ENCODE measurements at regions not wholly inside any gene's neighbourhood (a gene's known extent, or its start where the extent isn't known, plus 50 kb on each side); places are given as distances from the start of the nearest gene placed in this dataset.

DNA sequence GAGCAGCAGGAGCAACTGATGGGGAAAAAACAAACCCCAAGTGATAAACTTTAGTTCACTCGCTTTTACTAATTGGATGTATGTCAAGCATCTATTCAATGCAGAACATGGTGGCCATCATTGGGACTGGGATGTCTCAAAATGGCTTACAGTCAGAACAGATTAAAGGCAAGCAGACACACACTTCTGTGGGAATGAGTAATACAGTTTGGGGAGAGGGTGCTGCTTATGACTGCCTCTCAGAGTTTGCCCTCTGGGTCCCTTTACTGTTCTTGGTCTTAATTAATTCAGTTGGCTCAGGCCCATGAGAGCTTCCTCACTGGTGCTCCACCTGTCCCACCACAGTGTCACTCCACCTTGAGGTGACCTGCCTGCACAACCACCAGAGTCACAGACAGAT is 119.5 kb downstream of the TBX19 start:
- TF ChIP-seq, protein P1, sequence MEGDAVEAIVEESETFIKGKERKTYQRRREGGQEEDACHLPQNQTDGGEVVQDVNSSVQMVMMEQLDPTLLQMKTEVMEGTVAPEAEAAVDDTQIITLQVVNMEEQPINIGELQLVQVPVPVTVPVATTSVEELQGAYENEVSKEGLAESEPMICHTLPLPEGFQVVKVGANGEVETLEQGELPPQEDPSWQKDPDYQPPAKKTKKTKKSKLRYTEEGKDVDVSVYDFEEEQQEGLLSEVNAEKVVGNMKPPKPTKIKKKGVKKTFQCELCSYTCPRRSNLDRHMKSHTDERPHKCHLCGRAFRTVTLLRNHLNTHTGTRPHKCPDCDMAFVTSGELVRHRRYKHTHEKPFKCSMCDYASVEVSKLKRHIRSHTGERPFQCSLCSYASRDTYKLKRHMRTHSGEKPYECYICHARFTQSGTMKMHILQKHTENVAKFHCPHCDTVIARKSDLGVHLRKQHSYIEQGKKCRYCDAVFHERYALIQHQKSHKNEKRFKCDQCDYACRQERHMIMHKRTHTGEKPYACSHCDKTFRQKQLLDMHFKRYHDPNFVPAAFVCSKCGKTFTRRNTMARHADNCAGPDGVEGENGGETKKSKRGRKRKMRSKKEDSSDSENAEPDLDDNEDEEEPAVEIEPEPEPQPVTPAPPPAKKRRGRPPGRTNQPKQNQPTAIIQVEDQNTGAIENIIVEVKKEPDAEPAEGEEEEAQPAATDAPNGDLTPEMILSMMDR (conservative IDR thresholded peaks at IDR 0.05; ENCODE audit: low read depth, low read length), result no peak

DNA sequence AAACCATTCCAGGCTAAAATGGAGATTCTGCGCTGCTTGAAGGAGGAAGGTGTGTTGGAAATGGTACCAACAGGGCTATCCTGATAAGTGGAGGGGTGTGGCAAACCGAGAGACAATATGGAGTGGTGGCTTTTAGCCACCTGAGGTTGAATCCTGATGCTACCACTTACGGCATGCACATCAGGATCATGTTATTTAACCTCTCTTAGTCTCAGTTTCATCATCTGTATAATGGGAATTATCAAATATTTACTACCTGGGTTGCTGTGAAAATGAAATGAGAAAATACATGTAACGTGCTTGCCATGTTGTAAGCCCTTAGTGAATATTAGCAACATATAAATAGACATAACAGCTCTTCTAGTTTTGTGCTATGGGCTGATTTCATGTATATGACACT is 117.1 kb downstream of the TBX19 start:
- H4K20me1 ChIP-seq (ENCODE audit: insufficient read depth), result no peaks in the 10 kb centered on the region
- no peak overlapping the region for H3K27ac ChIP-seq
- H3K36me3 ChIP-seq (ENCODE audit: insufficient read depth), result no peaks in the 10 kb centered on the region
- TF ChIP-seq, protein P1 (conservative IDR thresholded peaks at IDR 0.05; ENCODE audit: low read depth, low read length), result no peak
- no peak overlapping the region for H3K4me2 ChIP-seq
- H3K9ac ChIP-seq, result no peak overlapping the region
- H2AFZ ChIP-seq (ENCODE audit: low read depth), result no peak overlapping the region
- H3K4me1 ChIP-seq (ENCODE audit: low read depth, poor library complexity, severe bottlenecking), result peaks cover 5% of the 10 kb centered on the region
- no peak overlapping the region for H3K4me3 ChIP-seq (IDR thresholded peaks at IDR 0.05; ENCODE audit: insufficient read depth, low read depth, low read length)
- H3K27me3 ChIP-seq (ENCODE audit: insufficient read depth, low read depth), result no peaks in the 10 kb centered on the region
- no peaks in the 10 kb centered on the region for H3K79me2 ChIP-seq (ENCODE audit: insufficient read depth, low read depth)

More for the DNA sequence above, 119.5 kb downstream of the TBX19 start:
- Histone ChIP-seq H4K20me1 (ENCODE audit: insufficient read depth) (no peaks in the 10 kb centered on the region), H3K4me1 (ENCODE audit: low read depth, poor library complexity, severe bottlenecking) (no peaks in the 10 kb centered on the region), H3K4me3 (IDR thresholded peaks at IDR 0.05; ENCODE audit: insufficient read depth, low read depth, low read length) (no peak overlapping the region), H2AFZ (ENCODE audit: low read depth) (no peak overlapping the region), H3K27me3 (ENCODE audit: insufficient read depth, low read depth) (no peaks in the 10 kb centered on the region), H3K27ac (no peak overlapping the region), H3K4me2 (no peak overlapping the region), H3K9ac (no peak overlapping the region), H3K36me3 (ENCODE audit: insufficient read depth) (no peaks in the 10 kb centered on the region), H3K79me2 (ENCODE audit: insufficient read depth, low read depth) (no peaks in the 10 kb centered on the region)

DNA sequence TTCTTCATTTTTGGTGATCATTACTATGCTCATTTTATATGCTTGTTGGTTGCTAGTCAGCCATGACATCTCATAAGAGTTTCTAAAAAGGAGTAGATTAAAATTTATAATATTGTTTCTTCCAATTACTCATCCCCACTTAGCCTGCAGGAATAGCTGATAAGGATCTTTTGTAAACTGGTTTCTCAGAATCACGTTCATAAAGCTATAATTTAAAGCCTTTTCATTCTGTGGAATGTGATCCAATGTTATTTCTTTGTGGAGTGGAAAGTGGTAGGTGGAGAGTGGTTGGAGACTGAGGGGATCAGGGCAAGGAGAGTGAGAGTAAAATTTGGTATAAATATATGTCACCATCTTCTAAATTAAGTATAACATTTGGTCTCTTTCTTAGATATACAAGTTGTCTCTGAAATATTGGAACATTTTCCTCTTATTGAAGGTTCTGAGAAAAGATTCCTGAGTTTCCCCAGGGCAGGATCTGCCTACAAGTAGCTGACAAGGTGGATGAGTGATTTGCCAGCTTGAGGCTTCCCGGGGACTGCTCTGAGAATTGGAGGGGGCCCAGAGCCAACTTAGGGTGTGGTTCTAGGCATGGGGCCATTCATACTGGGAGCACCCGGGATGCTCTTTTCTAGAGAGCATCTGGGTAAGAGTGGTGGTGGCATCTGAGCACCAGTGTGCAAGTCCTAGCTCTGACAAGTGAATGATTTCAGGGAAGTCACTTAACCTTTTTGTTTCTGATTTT is 116.4 kb downstream of the TBX19 start:
- H3K79me2 ChIP-seq (ENCODE audit: insufficient read depth, low read depth), result no peaks in the 10 kb centered on the region
- no peak overlapping the region for H3K9ac ChIP-seq
- no peak overlapping the region for H3K27ac ChIP-seq
- H3K4me3 ChIP-seq (IDR thresholded peaks at IDR 0.05; ENCODE audit: insufficient read depth, low read depth, low read length), result no peak overlapping the region
- H3K4me2 ChIP-seq, result no peak overlapping the region
- H2AFZ ChIP-seq (ENCODE audit: low read depth), result no peak overlapping the region
- TF ChIP-seq, protein P1 (conservative IDR thresholded peaks at IDR 0.05; ENCODE audit: low read depth, low read length), result no peak
- no peaks in the 10 kb centered on the region for H3K36me3 ChIP-seq (ENCODE audit: insufficient read depth)
- no peaks in the 10 kb centered on the region for H3K27me3 ChIP-seq (ENCODE audit: insufficient read depth, low read depth)
- H4K20me1 ChIP-seq (ENCODE audit: insufficient read depth), result no peaks in the 10 kb centered on the region
- peaks cover 8% of the 10 kb centered on the region for H3K4me1 ChIP-seq (ENCODE audit: low read depth, poor library complexity, severe bottlenecking)

DNA sequence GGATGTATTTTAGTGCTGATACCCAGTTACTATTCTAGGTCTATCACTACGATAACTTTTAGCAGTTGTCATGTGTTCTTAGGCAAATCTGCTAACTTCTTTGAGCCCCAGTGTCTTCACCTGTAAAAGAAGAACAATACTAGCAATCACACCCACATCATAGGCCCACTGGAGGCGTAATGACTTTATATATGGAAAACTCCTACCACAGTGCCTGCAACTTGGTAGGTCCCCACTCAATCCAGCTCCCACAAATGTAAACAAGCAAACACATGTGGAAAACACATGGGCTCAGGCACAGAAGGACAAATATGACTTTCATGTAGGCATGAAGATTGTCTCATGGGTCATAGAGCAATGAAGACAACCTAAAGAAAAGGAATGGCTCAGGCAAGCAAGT is 115.8 kb downstream of the TBX19 start:
- no peak overlapping the region for H3K4me2 ChIP-seq
- H2AFZ ChIP-seq (ENCODE audit: low read depth), result no peak overlapping the region
- H3K79me2 ChIP-seq (ENCODE audit: insufficient read depth, low read depth), result no peaks in the 10 kb centered on the region
- no peaks in the 10 kb centered on the region for H3K36me3 ChIP-seq (ENCODE audit: insufficient read depth)
- H4K20me1 ChIP-seq (ENCODE audit: insufficient read depth), result no peaks in the 10 kb centered on the region
- TF ChIP-seq, protein P1 (conservative IDR thresholded peaks at IDR 0.05; ENCODE audit: low read depth, low read length), result no peak
- no peak overlapping the region for H3K9ac ChIP-seq
- no peak overlapping the region for H3K4me3 ChIP-seq (IDR thresholded peaks at IDR 0.05; ENCODE audit: insufficient read depth, low read depth, low read length)
- H3K27ac ChIP-seq, result no peak overlapping the region
- H3K27me3 ChIP-seq (ENCODE audit: insufficient read depth, low read depth), result no peaks in the 10 kb centered on the region
- H3K4me1 ChIP-seq (ENCODE audit: low read depth, poor library complexity, severe bottlenecking), result peaks cover 8% of the 10 kb centered on the region
